ENCODE measurements at regions not wholly inside any gene's neighbourhood (a gene's known extent, or its start where the extent isn't known, plus 50 kb on each side); places are given as distances from the start of the nearest gene placed in this dataset.

- Mint-ChIP-seq H3K9me3 (peaks cover 17% of the 10 kb centered on the region), H3K4me3 (no peak overlapping the region), H3K4me1 (no peaks in the 10 kb centered on the region), H3K27ac (no peak overlapping the region), H3K36me3 (ENCODE audit: low read depth) (peaks cover 12% of the 10 kb centered on the region; the same call in 2 of the 3 replicates), H3K27me3 (ENCODE audit: insufficient read depth, low read depth, poor library complexity) (no peaks in the 10 kb centered on the region)
- H2AFZ ChIP-seq: no peak overlapping the region
- ATAC-seq (no peak), DNase-seq (ENCODE audit: low spot score) (no peak)
- H3F3A ChIP-seq (replicated peaks; ENCODE audit: low read depth): no peaks in the 10 kb centered on the region
- H3K4me3 ChIP-seq: no peak overlapping the region
- TF ChIP-seq REST (IDR thresholded peaks at IDR 0.05; ENCODE audit: unreplicated experiment) (no peak), ETS1 (IDR thresholded peaks at IDR 0.05) (no peak), EZH2 (IDR thresholded peaks at IDR 0.05; ENCODE audit: low read depth, unreplicated experiment) (no peak), EZH2phosphoT487 (IDR thresholded peaks at IDR 0.05; ENCODE audit: unreplicated experiment) (no peak), STAT1 (IDR thresholded peaks at IDR 0.05; ENCODE audit: unreplicated experiment) (no peak), CTCF (conservative IDR thresholded peaks at IDR 0.05; ENCODE audit: low read depth in 2 of 2) (no peak)
- H3K4me2 ChIP-seq: no peak overlapping the region
- H3K27me3 ChIP-seq (ENCODE audit: insufficient read depth): no peaks in the 10 kb centered on the region
- H3K4me1 ChIP-seq (ENCODE audit: insufficient read depth): no peaks in the 10 kb centered on the region
- no peaks in the 10 kb centered on the region for H3K79me2 ChIP-seq (replicated peaks; ENCODE audit: insufficient read depth)
- no peaks in the 10 kb centered on the region for H3K36me3 ChIP-seq (ENCODE audit: insufficient read depth)
- H4K20me1 ChIP-seq (replicated peaks; ENCODE audit: insufficient read depth): no peaks in the 10 kb centered on the region
- H3K9me2 ChIP-seq (ENCODE audit: insufficient read depth): 0 out of 2 replicates have a peak, but pooled peaks cover 2% of the 10 kb centered on the region
- H3K27ac ChIP-seq (ENCODE audit: low read depth): no peak overlapping the region
Observed at GRCh38 chr3:118137778-118138177, 896.9 kb downstream of the IGSF11 start.

GRCh38 chr3:118144919-118145318, 889.7 kb downstream of the IGSF11 start:
- no peak overlapping the region for H3K4me2 ChIP-seq
- H3K36me3 Mint-ChIP-seq (ENCODE audit: low read depth): peaks cover 4% of the 10 kb centered on the region; the same call in 2 of the 3 replicates
- no peaks in the 10 kb centered on the region for H3K4me1 ChIP-seq (ENCODE audit: insufficient read depth)
- H3K4me3 ChIP-seq: no peak overlapping the region
- no peak overlapping the region for H3K4me3 Mint-ChIP-seq
- H3F3A ChIP-seq (replicated peaks; ENCODE audit: low read depth): no peaks in the 10 kb centered on the region
- H3K27me3 ChIP-seq (ENCODE audit: insufficient read depth): no peaks in the 10 kb centered on the region
- H3K27me3 Mint-ChIP-seq (ENCODE audit: insufficient read depth, low read depth, poor library complexity): peaks cover 1% of the 10 kb centered on the region
- H3K36me3 ChIP-seq (ENCODE audit: insufficient read depth): no peaks in the 10 kb centered on the region; the same call in 1 of the 2 replicates
- H3K9me3 Mint-ChIP-seq: peaks cover 20% of the 10 kb centered on the region
- H3K27ac Mint-ChIP-seq: no peak overlapping the region
- ATAC-seq: no peak; the same call in 2 of the 3 replicates
- H3K79me2 ChIP-seq (replicated peaks; ENCODE audit: insufficient read depth): no peaks in the 10 kb centered on the region
- no peak overlapping the region for H3K27ac ChIP-seq (ENCODE audit: low read depth)
- no peak overlapping the region for H2AFZ ChIP-seq
- H4K20me1 ChIP-seq (replicated peaks; ENCODE audit: insufficient read depth): no peaks in the 10 kb centered on the region
- DNase-seq (ENCODE audit: low spot score): peak; percentile 8
- H3K9me2 ChIP-seq (ENCODE audit: insufficient read depth): peaks cover 4% of the 10 kb centered on the region; the same call in 1 of the 2 replicates
- H3K4me1 Mint-ChIP-seq: peaks cover 4% of the 10 kb centered on the region; the same call in 1 of the 3 replicates
- TF ChIP-seq ZNF114 (CRISPR knock-in tag; IDR thresholded peaks at IDR 0.05): no peak
- no peak for TF ChIP-seq POLR2AphosphoS5 (IDR thresholded peaks at IDR 0.05; ENCODE audit: low read depth)
- no peak for TF ChIP-seq ETS1 (IDR thresholded peaks at IDR 0.05)

All from GM23338 (cell line).